ENCODE measurements at regions not wholly inside any gene's neighbourhood (a gene's known extent, or its start where the extent isn't known, plus 50 kb on each side); places are given as distances from the start of the nearest gene placed in this dataset.
"Not testable (repeated sequence)": the region's sequence is repeated elsewhere in the genome, so short reads cannot be mapped to it uniquely, and the experiment has no call there.

- not testable (repeated sequence) for H3K27ac ChIP-seq (ENCODE audit: low read depth in 1 of 2, low read length in 1 of 2); H3K4me3 ChIP-seq; H3K36me3 ChIP-seq (ENCODE audit: control insufficient read depth in 4 of 4, insufficient read depth in 4 of 4, low read length in 4 of 4); H3K4me1 ChIP-seq (ENCODE audit: control insufficient read depth in 5 of 5, insufficient read depth in 5 of 5, low read length in 5 of 5); H3K9ac ChIP-seq (ENCODE audit: insufficient read depth in 1 of 2, low read length in 2 of 2); ATAC-seq (ENCODE audit: insufficient read depth, low FRiP score); DNase-seq; H3K9me3 ChIP-seq (ENCODE audit: control insufficient read depth in 4 of 4, insufficient read depth in 3 of 4, low read length in 3 of 4)
- H3K27me3 ChIP-seq (ENCODE audit: control insufficient read depth in 3 of 3, insufficient read depth in 3 of 3, low read length in 2 of 3): peaks cover 0 to 15% (median 13%) of the 10 kb centered on the region in 3 donors
- 84 to 87% methylated on average over 1 of the region's 1 CpG for WGBS, 2 donors
Observed at GRCh38 chrX:52308532-52308931, 60.3 kb upstream of the XAGE2 start.

Data from lung (tissue), 9 donors.